ENCODE measurements at regions not wholly inside any gene's neighbourhood (a gene's known extent, or its start where the extent isn't known, plus 50 kb on each side); places are given as distances from the start of the nearest gene placed in this dataset.

DNA sequence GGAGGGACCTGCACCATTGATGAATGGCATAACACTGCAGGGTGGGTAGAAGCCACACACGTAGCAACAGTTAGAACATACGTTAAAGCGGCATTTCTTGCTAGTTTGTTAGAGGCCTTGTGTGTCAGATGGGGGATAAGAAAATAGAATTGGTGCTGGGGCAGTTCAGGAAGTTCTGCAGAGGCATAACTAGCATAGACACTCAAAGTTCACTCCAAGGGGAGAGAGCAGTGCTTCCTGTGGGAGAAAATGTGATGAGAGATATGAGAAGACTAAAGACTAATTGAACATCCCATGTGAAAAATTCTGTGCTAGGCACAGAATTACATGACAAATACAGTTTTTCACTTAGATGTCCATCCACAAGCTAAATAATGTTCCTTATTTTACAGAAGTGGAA, 327.1 kb downstream of the ZNF621 start:
- TF ChIP-seq, protein P1, sequence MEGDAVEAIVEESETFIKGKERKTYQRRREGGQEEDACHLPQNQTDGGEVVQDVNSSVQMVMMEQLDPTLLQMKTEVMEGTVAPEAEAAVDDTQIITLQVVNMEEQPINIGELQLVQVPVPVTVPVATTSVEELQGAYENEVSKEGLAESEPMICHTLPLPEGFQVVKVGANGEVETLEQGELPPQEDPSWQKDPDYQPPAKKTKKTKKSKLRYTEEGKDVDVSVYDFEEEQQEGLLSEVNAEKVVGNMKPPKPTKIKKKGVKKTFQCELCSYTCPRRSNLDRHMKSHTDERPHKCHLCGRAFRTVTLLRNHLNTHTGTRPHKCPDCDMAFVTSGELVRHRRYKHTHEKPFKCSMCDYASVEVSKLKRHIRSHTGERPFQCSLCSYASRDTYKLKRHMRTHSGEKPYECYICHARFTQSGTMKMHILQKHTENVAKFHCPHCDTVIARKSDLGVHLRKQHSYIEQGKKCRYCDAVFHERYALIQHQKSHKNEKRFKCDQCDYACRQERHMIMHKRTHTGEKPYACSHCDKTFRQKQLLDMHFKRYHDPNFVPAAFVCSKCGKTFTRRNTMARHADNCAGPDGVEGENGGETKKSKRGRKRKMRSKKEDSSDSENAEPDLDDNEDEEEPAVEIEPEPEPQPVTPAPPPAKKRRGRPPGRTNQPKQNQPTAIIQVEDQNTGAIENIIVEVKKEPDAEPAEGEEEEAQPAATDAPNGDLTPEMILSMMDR (IDR thresholded peaks at IDR 0.05 in 4 of 5, conservative IDR thresholded peaks at IDR 0.05 in 1 of 5) = no peak
- no peak for TF ChIP-seq POLR2A (IDR thresholded peaks at IDR 0.05)
